Trophoblast cell (in vitro differentiated cells and primary cell): ENCODE measurements at regions not wholly inside any gene's neighbourhood (a gene's known extent, or its start where the extent isn't known, plus 50 kb on each side); places are given as distances from the start of the nearest gene placed in this dataset.

Experiments
- DNase-seq, 2 donors: peaks; one replicate each; pipeline ENCODE4 v3.0.0-alpha.2; 2016
- H2AFZ ChIP-seq: 2 replicates; pipeline ENCODE4 v1.6.1; 2013; ENCODE audit warnings: low read length, moderate library complexity, mild to moderate bottlenecking; ENCODE audit not compliant: insufficient read depth, poor library complexity
- H2AK5ac ChIP-seq: 2 replicates; pipeline ENCODE4 v1.6.1; 2013; ENCODE audit warnings: mild to moderate bottlenecking, low read length
- H2BK120ac ChIP-seq: 2 replicates; pipeline ENCODE4 v1.6.1; 2013; ENCODE audit warnings: low read length, mild to moderate bottlenecking, moderate library complexity; ENCODE audit not compliant: insufficient read depth, poor library complexity
- H2BK12ac ChIP-seq: 2 replicates; pipeline ENCODE4 v1.6.1; 2013; ENCODE audit warnings: mild to moderate bottlenecking, low read length, moderate library complexity
- H2BK5ac ChIP-seq: 2 replicates; pipeline ENCODE4 v1.6.1; 2013; ENCODE audit warnings: low read length, low read depth, moderate library complexity, mild to moderate bottlenecking; ENCODE audit not compliant: poor library complexity
- H3K14ac ChIP-seq: 2 replicates; pipeline ENCODE4 v1.6.1; 2013; ENCODE audit warnings: mild to moderate bottlenecking, low read length
- H3K18ac ChIP-seq: 2 replicates; pipeline ENCODE4 v1.6.1; 2013; ENCODE audit warnings: mild to moderate bottlenecking, low read length
- H3K23ac ChIP-seq: 2 replicates; pipeline ENCODE4 v1.6.1; 2013; ENCODE audit warnings: low read length
- H3K27ac ChIP-seq: 2 replicates; pipeline ENCODE4 v1.5.1; 2013; ENCODE audit warnings: low read depth, mild to moderate bottlenecking, inconsistent platforms, low read length, moderate library complexity
- H3K27me3 ChIP-seq: 2 replicates; pipeline ENCODE4 v1.6.1; 2013; ENCODE audit warnings: inconsistent platforms, mild to moderate bottlenecking, low read length, moderate library complexity; ENCODE audit not compliant: insufficient read depth
- H3K36me3 ChIP-seq, 2 experiments: 1 replicate in 1 of 2; 2 replicates in 1 of 2; pipeline ENCODE4 v1.6.1; 2013; ENCODE audit warnings: low read length in 2 of 2, mild to moderate bottlenecking in 2 of 2, moderate library complexity in 1 of 2; ENCODE audit not compliant: insufficient read depth in 2 of 2, control insufficient read depth in 1 of 2
- H3K4ac ChIP-seq: 2 replicates; pipeline ENCODE4 v1.6.1; 2013; ENCODE audit warnings: low read depth, mild to moderate bottlenecking, low read length, moderate library complexity
- H3K4me1 ChIP-seq, 2 experiments: 1 replicate in 1 of 2; 2 replicates in 1 of 2; pipeline ENCODE4 v1.6.1; 2013; ENCODE audit warnings: low read length in 2 of 2, mild to moderate bottlenecking in 2 of 2, moderate library complexity in 1 of 2; ENCODE audit not compliant: insufficient read depth in 2 of 2, control insufficient read depth in 1 of 2
- H3K4me2 ChIP-seq: 2 replicates; pipeline ENCODE4 v1.6.1; 2013; ENCODE audit warnings: inconsistent platforms, mild to moderate bottlenecking, low read length, moderate library complexity
- H3K4me3 ChIP-seq: 2 replicates; pipeline ENCODE4 v1.5.1; 2013; ENCODE audit warnings: mild to moderate bottlenecking, low read depth, low read length, inconsistent platforms
- H3K79me1 ChIP-seq: one replicate; pipeline ENCODE4 v1.6.1; 2013; ENCODE audit warnings: low read length
- H3K79me2 ChIP-seq: 2 replicates; pipeline ENCODE4 v1.6.1; 2013; ENCODE audit warnings: low read length, mild to moderate bottlenecking; ENCODE audit not compliant: control insufficient read depth, insufficient read depth, poor library complexity
- H3K9ac ChIP-seq: 2 replicates; pipeline ENCODE4 v1.6.1; 2013; ENCODE audit warnings: mild to moderate bottlenecking, low read length
- H3K9me3 ChIP-seq: 2 replicates; pipeline ENCODE4 v1.6.1; 2013; ENCODE audit warnings: low read depth, mild to moderate bottlenecking, control low read depth, inconsistent platforms, low read length; ENCODE audit not compliant: insufficient read depth
- H4K12ac ChIP-seq: 2 replicates; pipeline ENCODE4 v1.6.1; 2013; ENCODE audit warnings: low read depth, mild to moderate bottlenecking, low read length, moderate library complexity
- H4K8ac ChIP-seq: 2 replicates; pipeline ENCODE4 v1.6.1; 2013; ENCODE audit warnings: low read depth, mild to moderate bottlenecking, low read length, moderate library complexity
- H4K91ac ChIP-seq: one replicate; pipeline ENCODE4 v1.6.1; 2013; ENCODE audit warnings: low read depth, mild to moderate bottlenecking, low read length, moderate library complexity
- WGBS: extraction: QIAGEN DNeasy Blood & Tissue Kit; methylation state at CpG from one replicate; pipeline ENCODE4 v1.1.7; 2013; ENCODE audit warnings: missing lambda C conversion rate; ENCODE audit not compliant: insufficient read length, insufficient coverage; ENCODE audit errors: extremely low coverage; 5-methylcytosine and 5-hydroxymethylcytosine counted together

DNA sequence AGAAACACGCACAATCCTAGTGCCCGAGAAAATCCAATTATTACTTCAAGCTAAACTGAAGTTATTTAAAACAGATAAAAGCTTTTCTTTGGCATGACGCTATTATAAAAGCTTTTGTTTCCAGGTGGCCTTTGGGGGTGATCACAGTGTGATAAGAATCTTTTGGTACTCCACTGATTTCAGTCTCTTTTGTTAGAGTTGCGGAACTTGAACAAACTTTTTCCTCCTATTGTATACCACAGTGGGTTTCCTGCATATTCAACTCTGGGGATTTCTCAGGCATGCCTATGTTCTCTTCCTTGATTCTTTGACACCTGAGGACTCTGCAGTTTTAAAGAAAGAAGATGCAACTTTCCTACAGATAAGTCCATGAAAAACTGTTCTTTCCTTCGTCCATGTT, 99.7 kb upstream of the PITRM1 start:
- Histone ChIP-seq H3K4me3 (no peak overlapping the region), H2BK12ac (no peak overlapping the region), H3K9me3 (no peaks in the 10 kb centered on the region), H3K4me2 (no peak overlapping the region), H3K27me3 (no peaks in the 10 kb centered on the region), H2AK5ac (no peak overlapping the region), H2BK5ac (no peak overlapping the region), H3K27ac (no peak overlapping the region), H4K8ac (no peak overlapping the region), H4K12ac (no peak overlapping the region), H2BK120ac (no peak overlapping the region), H3K79me1 (no peaks in the 10 kb centered on the region), H3K79me2 (no peaks in the 10 kb centered on the region), H3K4ac (no peak overlapping the region), H2AFZ (no peak overlapping the region), H3K36me3 (no peaks in the 10 kb centered on the region), H4K91ac (no peak overlapping the region), H3K18ac (no peak overlapping the region), H3K4me1 (no peaks in the 10 kb centered on the region), H3K23ac (no peak overlapping the region), H3K9ac (no peak overlapping the region), H3K14ac (no peak overlapping the region)
- 100% methylated on average over 1 of the region's 5 CpGs for WGBS
- DNase-seq, result no peak

GRCh38 chr10:3271354-3272115, 99.0 kb upstream of the PITRM1 start:
- Histone ChIP-seq H2AK5ac (no peak overlapping the region), H3K18ac (no peak overlapping the region), H2BK5ac (no peak overlapping the region), H3K79me1 (no peaks in the 10 kb centered on the region), H3K4me1 (no peaks in the 10 kb centered on the region), H4K91ac (no peak overlapping the region), H2BK12ac (no peak overlapping the region), H3K4ac (no peak overlapping the region), H3K4me2 (no peak overlapping the region), H3K4me3 (no peak overlapping the region), H4K8ac (no peak overlapping the region), H2AFZ (no peak overlapping the region), H3K36me3 (no peaks in the 10 kb centered on the region), H3K23ac (no peak overlapping the region), H2BK120ac (no peak overlapping the region), H3K14ac (no peak overlapping the region), H3K9me3 (no peaks in the 10 kb centered on the region), H3K79me2 (no peaks in the 10 kb centered on the region), H4K12ac (no peak overlapping the region), H3K9ac (no peak overlapping the region), H3K27me3 (no peaks in the 10 kb centered on the region), H3K27ac (no peak overlapping the region)
- WGBS, result no CpG with 5 or more reads among the region's 14 CpGs
- peak; percentile 87 to 96 for DNase-seq

- Histone ChIP-seq H3K4me3 (no peak overlapping the region), H3K4me1 (no peaks in the 10 kb centered on the region), H3K27me3 (no peaks in the 10 kb centered on the region), H3K79me2 (no peaks in the 10 kb centered on the region), H4K12ac (no peak overlapping the region), H3K27ac (no peak overlapping the region), H3K18ac (no peak overlapping the region), H2AK5ac (no peak overlapping the region), H3K4me2 (no peak overlapping the region), H3K9me3 (no peaks in the 10 kb centered on the region), H3K79me1 (no peaks in the 10 kb centered on the region), H2BK5ac (no peak overlapping the region), H2BK120ac (no peak overlapping the region), H3K14ac (no peak overlapping the region), H3K23ac (no peak overlapping the region), H2BK12ac (no peak overlapping the region), H4K91ac (no peak overlapping the region), H2AFZ (no peak overlapping the region), H3K9ac (no peak overlapping the region), H3K4ac (no peak overlapping the region), H3K36me3 (no peaks in the 10 kb centered on the region), H4K8ac (no peak overlapping the region)
- peak; percentile 64 to 83 for DNase-seq
- no CpG with 5 or more reads among the region's 18 CpGs for WGBS
Measured at GRCh38 chr10:3270577-3271316, 98.2 kb upstream of the PITRM1 start.

GRCh38 chr10:3268025-3268424, 95.4 kb upstream of the PITRM1 start:
- Histone ChIP-seq H3K9me3 (no peaks in the 10 kb centered on the region), H3K27me3 (no peaks in the 10 kb centered on the region), H3K4me3 (no peak overlapping the region), H2AFZ (no peak overlapping the region), H3K79me2 (peaks cover 1% of the 10 kb centered on the region), H3K27ac (no peak overlapping the region), H3K4ac (no peak overlapping the region), H3K4me2 (no peak overlapping the region), H3K18ac (no peak overlapping the region), H3K4me1 (peaks cover 6 to 7% of the 10 kb centered on the region in 2 experiments), H2AK5ac (no peak overlapping the region), H3K23ac (no peak overlapping the region), H3K79me1 (peaks cover 3% of the 10 kb centered on the region), H4K12ac (no peak overlapping the region), H2BK12ac (no peak overlapping the region), H3K9ac (no peak overlapping the region), H3K14ac (no peak overlapping the region), H2BK5ac (no peak overlapping the region), H3K36me3 (no peaks in the 10 kb centered on the region), H4K8ac (no peak overlapping the region), H2BK120ac (no peak overlapping the region), H4K91ac (no peak overlapping the region)
- DNase-seq, result no peak
- WGBS, result no CpG with 5 or more reads among the region's 6 CpGs
